Stomach smooth muscle (tissue), 2 donors: ENCODE measurements at regions not wholly inside any gene's neighbourhood (a gene's known extent, or its start where the extent isn't known, plus 50 kb on each side); places are given as distances from the start of the nearest gene placed in this dataset.
"Not testable (repeated sequence)": the region's sequence is repeated elsewhere in the genome, so short reads cannot be mapped to it uniquely, and the experiment has no call there.

Experiments
- H3K27ac ChIP-seq: one replicate; pipeline ENCODE4 v1.7.0; 2013; ENCODE audit warnings: mild to moderate bottlenecking, low read length, inconsistent platforms
- H3K27me3 ChIP-seq, 2 donors: one replicate each; pipeline ENCODE4 v1.7.0; 2013; ENCODE audit warnings: low read length in 2 of 2; ENCODE audit not compliant: insufficient read depth in 2 of 2, control insufficient read depth in 1 of 2
- H3K36me3 ChIP-seq, 2 donors: one replicate each; pipeline ENCODE4 v1.7.0; 2013; ENCODE audit warnings: low read length in 2 of 2; ENCODE audit not compliant: control insufficient read depth in 2 of 2, insufficient read depth in 2 of 2
- H3K4me1 ChIP-seq: one replicate; pipeline ENCODE4 v1.7.0; 2013; ENCODE audit warnings: low read length; ENCODE audit not compliant: control insufficient read depth, insufficient read depth
- H3K4me3 ChIP-seq, 2 donors: one replicate each; pipeline ENCODE4 v1.7.0; 2013; ENCODE audit warnings: low read length in 2 of 2
- H3K9ac ChIP-seq, 2 donors: one replicate each; pipeline ENCODE4 v1.7.0; 2013; ENCODE audit warnings: low read length in 2 of 2, mild to moderate bottlenecking in 1 of 2
- H3K9me3 ChIP-seq, 2 donors: one replicate each; pipeline ENCODE4 v1.7.0; 2013; ENCODE audit warnings: low read length in 2 of 2; ENCODE audit not compliant: control insufficient read depth in 2 of 2
- donor health status: healthy.
- donor health status: Pancreatic carcinoma.

GRCh38 chr2:53610260-53610659 lies 157.3 kb upstream of the CHAC2 start:
- Histone ChIP-seq H3K9me3 (no peaks in the 10 kb centered on the region), H3K9ac (no peak overlapping the region), H3K4me3 (no peak overlapping the region), H3K36me3 (no peaks in the 10 kb centered on the region), H3K4me1 (no peaks in the 10 kb centered on the region), H3K27me3 (no peaks in the 10 kb centered on the region), H3K27ac (no peak overlapping the region)

GRCh38 chr2:53609551-53609950 lies 158.1 kb upstream of the CHAC2 start:
- Histone ChIP-seq H3K36me3 (no peaks in the 10 kb centered on the region), H3K27ac (no peak overlapping the region), H3K9ac (no peak overlapping the region), H3K27me3 (no peaks in the 10 kb centered on the region), H3K4me3 (no peak overlapping the region), H3K9me3 (no peaks in the 10 kb centered on the region), H3K4me1 (no peaks in the 10 kb centered on the region)

DNA sequence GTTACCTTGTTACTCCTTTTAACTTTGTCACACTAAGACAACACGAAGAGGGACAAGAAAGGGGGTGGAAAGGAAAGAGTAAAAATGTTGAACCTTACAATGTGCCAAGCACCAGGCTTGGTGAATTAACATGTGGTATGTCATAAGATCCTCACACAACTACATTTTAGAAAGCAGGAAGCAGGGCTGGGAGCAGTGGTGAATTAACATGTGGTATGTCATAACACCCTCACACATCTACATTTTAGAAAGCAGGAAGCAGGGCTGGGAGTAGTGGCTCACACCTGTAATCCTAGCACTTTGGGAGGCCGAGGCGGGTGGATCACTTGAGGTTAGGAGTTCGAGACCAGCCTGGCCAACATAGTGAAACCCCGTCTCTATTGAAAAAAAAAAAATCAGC lies 159.3 kb upstream of the CHAC2 start:
- no peaks in the 10 kb centered on the region for H3K36me3 ChIP-seq
- H3K27me3 ChIP-seq: no peaks in the 10 kb centered on the region
- no peak overlapping the region for H3K27ac ChIP-seq
- H3K4me1 ChIP-seq: no peaks in the 10 kb centered on the region
- H3K9ac ChIP-seq: no peak overlapping the region
- H3K4me3 ChIP-seq: no peak overlapping the region
- no peaks in the 10 kb centered on the region for H3K9me3 ChIP-seq

GRCh38 chr2:53600815-53601214 lies 166.8 kb upstream of the CHAC2 start:
- Histone ChIP-seq H3K4me3 (no peak overlapping the region), H3K27me3 (no peaks in the 10 kb centered on the region), H3K36me3 (no peaks in the 10 kb centered on the region), H3K27ac (no peak overlapping the region), H3K4me1 (peaks cover 5% of the 10 kb centered on the region), H3K9ac (no peak overlapping the region), H3K9me3 (no peaks in the 10 kb centered on the region)

GRCh38 chr2:53586733-53587612 lies 180.6 kb upstream of the CHAC2 start:
- not testable (repeated sequence) for H3K27me3 ChIP-seq, H3K4me1 ChIP-seq, H3K4me3 ChIP-seq, H3K9ac ChIP-seq, H3K36me3 ChIP-seq, H3K9me3 ChIP-seq, H3K27ac ChIP-seq

GRCh38 chr2:53584986-53585385 lies 182.6 kb upstream of the CHAC2 start:
- H3K4me3 ChIP-seq: no peak overlapping the region
- no peaks in the 10 kb centered on the region for H3K9me3 ChIP-seq
- no peaks in the 10 kb centered on the region for H3K4me1 ChIP-seq
- no peaks in the 10 kb centered on the region for H3K36me3 ChIP-seq
- no peak overlapping the region for H3K27ac ChIP-seq
- no peaks in the 10 kb centered on the region for H3K27me3 ChIP-seq
- no peak overlapping the region for H3K9ac ChIP-seq

DNA sequence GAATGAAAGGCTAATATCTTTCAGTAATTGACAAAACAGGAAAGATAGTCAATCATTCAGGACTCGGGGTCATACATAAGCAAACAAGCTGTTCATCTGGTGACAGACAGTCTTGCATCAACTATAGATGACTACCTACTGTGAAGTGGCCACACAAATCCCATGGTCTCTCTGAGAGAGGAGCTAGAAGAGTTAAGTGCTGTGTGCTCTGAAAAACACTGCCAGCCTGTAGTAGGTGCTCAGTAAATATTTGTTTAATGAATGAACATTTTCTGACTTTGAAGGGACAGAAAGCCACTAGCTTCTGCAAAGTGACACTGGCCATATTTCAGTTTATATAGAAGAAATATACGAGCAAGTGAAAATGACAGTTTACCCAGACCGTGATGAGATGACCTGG lies 184.0 kb upstream of the CHAC2 start:
- H3K4me1 ChIP-seq: no peaks in the 10 kb centered on the region
- no peaks in the 10 kb centered on the region for H3K27me3 ChIP-seq
- H3K4me3 ChIP-seq: no peak overlapping the region
- no peak overlapping the region for H3K9ac ChIP-seq
- H3K9me3 ChIP-seq: no peaks in the 10 kb centered on the region
- no peaks in the 10 kb centered on the region for H3K36me3 ChIP-seq
- H3K27ac ChIP-seq: no peak overlapping the region

GRCh38 chr2:53582556-53582955 lies 185.0 kb upstream of the CHAC2 start:
- H3K27ac ChIP-seq: no peak overlapping the region

DNA sequence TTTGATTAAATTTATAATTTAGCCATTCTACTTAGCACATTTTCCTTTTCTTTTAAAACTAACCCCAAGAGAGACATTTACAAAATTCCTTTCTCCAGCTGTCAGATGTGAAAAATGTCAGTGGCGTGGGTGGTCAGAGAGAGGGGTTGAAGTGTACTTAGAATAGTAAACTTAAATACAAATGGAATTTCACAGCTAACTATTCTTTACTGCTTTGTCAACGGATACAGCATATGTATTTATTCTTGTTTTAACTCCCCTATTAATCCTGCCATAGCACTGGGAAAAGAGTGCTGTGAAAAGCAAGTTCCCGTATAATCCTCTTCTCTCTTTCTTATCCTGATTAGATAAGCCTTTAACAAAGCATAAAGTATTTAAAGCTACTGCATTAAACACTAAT lies 191.4 kb upstream of the CHAC2 start:
- Histone ChIP-seq H3K36me3 (no peaks in the 10 kb centered on the region), H3K9ac (no peak overlapping the region), H3K9me3 (no peaks in the 10 kb centered on the region), H3K27ac (no peak overlapping the region), H3K4me3 (no peak overlapping the region), H3K27me3 (no peaks in the 10 kb centered on the region), H3K4me1 (peaks cover 3% of the 10 kb centered on the region)

More at GRCh38 chr2:53582556-53582955, 185.0 kb upstream of the CHAC2 start:
- Histone ChIP-seq H3K36me3 (no peaks in the 10 kb centered on the region), H3K9me3 (no peaks in the 10 kb centered on the region), H3K4me3 (no peak overlapping the region), H3K27me3 (no peaks in the 10 kb centered on the region), H3K4me1 (no peaks in the 10 kb centered on the region), H3K9ac (no peak overlapping the region)

GRCh38 chr2:53575721-53576124 lies 191.9 kb upstream of the CHAC2 start:
- H3K4me3 ChIP-seq: no peak overlapping the region
- H3K27me3 ChIP-seq: no peaks in the 10 kb centered on the region
- no peak overlapping the region for H3K27ac ChIP-seq

GRCh38 chr2:53572696-53573095 lies 194.9 kb upstream of the CHAC2 start:
- Histone ChIP-seq H3K27me3 (no peaks in the 10 kb centered on the region), H3K4me1 (peaks cover 3% of the 10 kb centered on the region), H3K9me3 (no peaks in the 10 kb centered on the region), H3K9ac (no peak overlapping the region), H3K27ac (no peak overlapping the region), H3K4me3 (no peak overlapping the region), H3K36me3 (no peaks in the 10 kb centered on the region)

More at GRCh38 chr2:53575721-53576124, 191.9 kb upstream of the CHAC2 start:
- H3K9me3 ChIP-seq: no peaks in the 10 kb centered on the region
- H3K4me1 ChIP-seq: peaks cover 3% of the 10 kb centered on the region
- no peaks in the 10 kb centered on the region for H3K36me3 ChIP-seq
- no peak overlapping the region for H3K9ac ChIP-seq
